PFSK-1 (cell line): ENCODE measurements at regions not wholly inside any gene's neighbourhood (a gene's known extent, or its start where the extent isn't known, plus 50 kb on each side); places are given as distances from the start of the nearest gene placed in this dataset.

Experiments
- FOXP2 ChIP-seq: optimal IDR thresholded peaks from 2 replicates; pipeline ENCODE3; 2011; ENCODE audit warnings: borderline replicate concordance, control low read depth, inconsistent platforms; ENCODE audit not compliant: insufficient read depth; ENCODE audit errors: extremely low read length, extremely low read depth
- POLR2AphosphoS5 ChIP-seq: IDR thresholded peaks from 2 replicates; pipeline ENCODE4 v1.6.1; 2012; ENCODE audit warnings: low read depth, mild to moderate bottlenecking, control low read depth, low read length, moderate library complexity
- REST ChIP-seq, 2 experiments: IDR thresholded peaks; 2 replicates each; pipeline versions ENCODE4 v1.6.1 to v1.8.0; 2011 to 2012; ENCODE audit warnings: low read depth in 2 of 2, low read length in 2 of 2, control low read depth in 1 of 2, inconsistent platforms in 1 of 2, mild to moderate bottlenecking in 1 of 2, moderate library complexity in 1 of 2; ENCODE audit not compliant: insufficient read depth in 1 of 2
- SIN3A ChIP-seq: IDR thresholded peaks from 2 replicates; pipeline ENCODE4 v1.6.1; 2012; ENCODE audit warnings: mild to moderate bottlenecking, low read length, moderate library complexity, borderline replicate concordance; ENCODE audit not compliant: insufficient read depth
- TAF1 ChIP-seq: IDR thresholded peaks from 2 replicates; pipeline ENCODE4 v1.6.1; 2012; ENCODE audit warnings: low read length, control low read depth, borderline replicate concordance; ENCODE audit not compliant: insufficient read depth

- TF ChIP-seq REST (IDR thresholded peaks at IDR 0.05; ENCODE audit: insufficient read depth in 1 of 2, low read depth in 2 of 2, low read length in 2 of 2) (no peak), POLR2AphosphoS5 (no peak), TAF1 (no peak), SIN3A (no peak), FOXP2 (no peak)
Observed at GRCh38 chr1:8198522-8198921, 119.4 kb upstream of the SLC45A1 start.
